ENCODE measurements at regions not wholly inside any gene's neighbourhood (a gene's known extent, or its start where the extent isn't known, plus 50 kb on each side); places are given as distances from the start of the nearest gene placed in this dataset.
A peak's percentile ranks its signal among the peaks of the same experiment; 100 is the strongest.

DNA sequence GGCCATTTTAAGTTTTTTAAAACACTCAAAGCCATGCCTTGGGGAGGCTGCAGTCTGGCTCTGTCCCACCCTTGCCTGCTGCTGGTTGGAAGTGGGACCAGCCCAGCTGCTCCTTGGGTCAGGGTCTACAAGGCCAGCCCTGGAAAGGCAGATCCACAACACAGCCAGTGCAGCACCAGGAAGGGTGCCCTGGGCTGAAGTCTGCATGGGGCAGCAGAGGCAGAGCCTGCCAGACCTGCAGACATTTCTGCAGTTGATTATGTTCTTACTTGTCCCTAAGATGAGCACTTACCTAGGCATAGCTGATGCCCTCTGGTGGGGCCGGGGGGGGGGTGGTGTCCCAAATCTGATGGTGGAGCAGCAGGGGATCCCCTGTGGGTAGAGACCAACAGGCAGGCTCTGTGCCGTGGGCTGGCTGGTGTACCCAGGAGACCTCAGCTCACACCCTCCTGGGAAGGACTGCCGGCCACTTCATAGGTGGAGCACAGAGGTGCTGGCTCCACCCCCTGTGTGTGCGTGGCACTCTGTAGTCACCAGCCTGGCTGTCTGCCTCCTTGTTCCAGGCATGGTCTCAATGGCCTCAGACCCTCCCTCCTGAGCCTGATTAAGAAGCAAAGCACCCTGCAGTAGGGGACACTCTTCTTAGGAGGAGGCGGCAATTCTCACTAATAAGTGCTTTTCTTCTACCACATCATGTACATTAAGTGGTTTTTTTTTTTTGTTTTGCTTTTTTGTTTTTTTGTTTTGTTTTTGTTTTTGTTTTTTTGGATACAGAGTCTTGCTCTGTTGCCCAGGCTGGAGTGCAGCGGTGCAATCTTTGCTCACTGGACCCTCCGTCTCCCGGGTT, 97.4 kb upstream of the KLF13 start:
- Histone ChIP-seq H3K27ac (ENCODE audit: low read length) (no peak overlapping the region), H3K9me3 (ENCODE audit: control insufficient read depth, low read depth, low read length) (no peaks in the 10 kb centered on the region), H3K36me3 (ENCODE audit: control insufficient read depth, insufficient read depth, low read length) (no peaks in the 10 kb centered on the region), H3K4me3 (ENCODE audit: low read length) (no peak overlapping the region), H3K4me1 (ENCODE audit: control insufficient read depth, insufficient read depth, low read length) (no peaks in the 10 kb centered on the region), H3K27me3 (ENCODE audit: control insufficient read depth, insufficient read depth, low read length) (no peaks in the 10 kb centered on the region)
- WGBS (ENCODE audit: insufficient coverage, low lambda C conversion rate) = 100% methylated on average over 2 of the region's 8 CpGs
- peak; percentile 71 to 82 for DNase-seq

- no peak for DNase-seq
- Histone ChIP-seq H3K9me3 (ENCODE audit: control insufficient read depth, low read depth, low read length) (no peaks in the 10 kb centered on the region), H3K4me1 (ENCODE audit: control insufficient read depth, insufficient read depth, low read length) (peaks cover 5% of the 10 kb centered on the region), H3K27me3 (ENCODE audit: control insufficient read depth, insufficient read depth, low read length) (no peaks in the 10 kb centered on the region), H3K4me3 (ENCODE audit: low read length) (no peak overlapping the region), H3K27ac (ENCODE audit: low read length) (no peak overlapping the region), H3K36me3 (ENCODE audit: control insufficient read depth, insufficient read depth, low read length) (no peaks in the 10 kb centered on the region)
- WGBS (ENCODE audit: insufficient coverage, low lambda C conversion rate) = no CpG with 5 or more reads among the region's 6 CpGs
Observed at GRCh38 chr15:31230630-31231485, 95.8 kb upstream of the KLF13 start.

GRCh38 chr15:31234815-31235214, 91.8 kb upstream of the KLF13 start:
- H3K36me3 ChIP-seq (ENCODE audit: control insufficient read depth, insufficient read depth, low read length) = no peaks in the 10 kb centered on the region
- H3K4me1 ChIP-seq (ENCODE audit: control insufficient read depth, insufficient read depth, low read length) = peaks cover 20% of the 10 kb centered on the region
- DNase-seq = no peak
- no peak overlapping the region for H3K27ac ChIP-seq (ENCODE audit: low read length)
- no CpG with 5 or more reads among the region's 5 CpGs for WGBS (ENCODE audit: insufficient coverage, low lambda C conversion rate)
- no peaks in the 10 kb centered on the region for H3K9me3 ChIP-seq (ENCODE audit: control insufficient read depth, low read depth, low read length)
- H3K4me3 ChIP-seq (ENCODE audit: low read length) = no peak overlapping the region
- no peaks in the 10 kb centered on the region for H3K27me3 ChIP-seq (ENCODE audit: control insufficient read depth, insufficient read depth, low read length)

DNA sequence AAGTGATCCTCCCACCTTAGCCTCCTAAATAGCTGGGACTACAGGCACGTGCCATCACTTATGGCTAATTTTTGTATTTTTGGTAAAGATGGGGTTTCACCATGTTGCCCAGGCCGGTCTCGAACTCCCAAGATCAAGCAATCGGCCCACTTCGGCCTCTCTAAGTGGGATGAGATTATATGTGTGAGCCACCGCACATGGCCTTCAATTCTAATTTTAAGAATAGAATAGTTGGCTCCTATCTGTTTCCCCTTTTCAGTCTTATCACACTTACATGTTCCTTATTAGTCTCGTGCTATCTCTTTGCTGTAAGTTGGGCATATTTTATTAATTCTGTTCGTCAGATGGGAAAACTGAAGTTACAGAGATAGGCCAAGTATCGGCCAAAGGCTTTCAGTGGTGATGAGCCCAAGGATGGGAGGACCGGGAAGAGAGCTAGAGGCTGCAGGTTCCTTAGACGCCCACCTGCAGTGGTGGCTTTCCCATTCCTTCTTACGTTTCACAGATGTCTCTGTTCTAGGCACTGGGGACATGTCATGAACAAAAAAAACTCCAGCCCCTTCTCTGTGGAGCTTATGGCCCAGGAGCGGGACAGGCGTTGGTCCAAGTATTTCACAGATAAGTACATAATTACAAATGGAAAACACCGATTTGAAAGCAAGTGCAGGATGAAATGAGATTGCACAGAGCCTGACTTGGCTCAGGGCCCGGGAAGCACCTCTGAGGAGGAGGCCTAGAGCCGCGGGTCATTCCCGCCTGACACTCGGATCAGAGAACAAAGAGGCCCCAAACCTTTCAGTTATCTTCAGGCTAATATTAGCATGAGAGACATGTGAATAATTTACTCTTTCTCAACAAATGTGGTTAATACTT, 91.1 kb upstream of the KLF13 start:
- Histone ChIP-seq H3K36me3 (ENCODE audit: control insufficient read depth, insufficient read depth, low read length) (no peaks in the 10 kb centered on the region), H3K27me3 (ENCODE audit: control insufficient read depth, insufficient read depth, low read length) (no peaks in the 10 kb centered on the region), H3K4me1 (ENCODE audit: control insufficient read depth, insufficient read depth, low read length) (peaks cover 20% of the 10 kb centered on the region), H3K9me3 (ENCODE audit: control insufficient read depth, low read depth, low read length) (no peaks in the 10 kb centered on the region), H3K4me3 (ENCODE audit: low read length) (no peak overlapping the region), H3K27ac (ENCODE audit: low read length) (peak overlapping the region; percentile 90)
- peak; percentile 87 to 93 for DNase-seq
- WGBS (ENCODE audit: insufficient coverage, low lambda C conversion rate) = 40% methylated on average over 1 of the region's 20 CpGs

DNA sequence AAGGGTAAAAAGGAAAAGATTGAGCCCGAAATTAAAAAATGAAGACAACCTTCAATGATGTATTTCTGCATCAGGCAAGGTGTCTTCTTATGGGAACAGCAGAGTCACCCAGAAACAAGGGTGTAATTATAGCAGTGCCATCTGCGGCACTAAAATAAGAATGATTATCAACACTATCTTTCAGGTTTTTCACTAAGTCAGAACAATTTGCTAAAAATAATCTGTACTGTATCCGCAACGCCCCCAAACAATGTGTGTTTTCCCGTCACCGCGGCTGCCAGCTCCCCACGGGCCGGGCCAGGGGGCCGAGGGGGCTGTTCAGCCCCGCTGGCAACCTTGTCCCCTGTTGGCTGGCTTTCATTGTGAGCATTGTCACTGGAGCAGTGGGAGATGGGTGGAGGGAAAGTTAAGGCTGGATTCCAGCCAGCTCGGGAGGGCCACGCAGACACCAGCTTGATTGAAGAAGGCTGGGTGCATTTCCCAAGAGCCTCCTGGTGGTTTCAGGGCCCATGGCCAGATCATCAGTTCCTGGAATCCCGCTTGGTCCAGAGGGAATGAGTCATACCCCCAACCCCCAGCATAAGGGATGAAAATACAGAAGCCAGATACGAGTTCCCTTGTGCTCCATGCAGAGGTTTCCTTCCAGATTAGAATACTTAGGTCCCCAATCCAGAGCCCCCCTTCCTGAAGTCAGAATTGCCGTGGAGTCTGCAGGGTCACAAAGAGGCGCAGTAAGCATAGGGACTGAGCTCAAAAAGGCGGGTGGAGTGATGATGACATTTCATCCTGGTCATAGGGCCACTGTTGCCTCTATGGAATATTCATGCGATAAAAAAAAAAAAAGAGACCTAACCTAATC, 90.2 kb upstream of the KLF13 start:
- no CpG with 5 or more reads among the region's 19 CpGs for WGBS (ENCODE audit: insufficient coverage, low lambda C conversion rate)
- no peaks in the 10 kb centered on the region for H3K27me3 ChIP-seq (ENCODE audit: control insufficient read depth, insufficient read depth, low read length)
- no peak overlapping the region for H3K4me3 ChIP-seq (ENCODE audit: low read length)
- peak; percentile 77 to 86 for DNase-seq
- H3K9me3 ChIP-seq (ENCODE audit: control insufficient read depth, low read depth, low read length) = no peaks in the 10 kb centered on the region
- peak overlapping the region; percentile 90 for H3K27ac ChIP-seq (ENCODE audit: low read length)
- H3K4me1 ChIP-seq (ENCODE audit: control insufficient read depth, insufficient read depth, low read length) = peaks cover 20% of the 10 kb centered on the region
- no peaks in the 10 kb centered on the region for H3K36me3 ChIP-seq (ENCODE audit: control insufficient read depth, insufficient read depth, low read length)

GRCh38 chr15:31237043-31237324, 89.7 kb upstream of the KLF13 start:
- Histone ChIP-seq H3K4me1 (ENCODE audit: control insufficient read depth, insufficient read depth, low read length) (peaks cover 20% of the 10 kb centered on the region), H3K27ac (ENCODE audit: low read length) (peak overlapping the region; percentile 90), H3K9me3 (ENCODE audit: control insufficient read depth, low read depth, low read length) (no peaks in the 10 kb centered on the region), H3K4me3 (ENCODE audit: low read length) (no peak overlapping the region), H3K36me3 (ENCODE audit: control insufficient read depth, insufficient read depth, low read length) (no peaks in the 10 kb centered on the region), H3K27me3 (ENCODE audit: control insufficient read depth, insufficient read depth, low read length) (no peaks in the 10 kb centered on the region)
- DNase-seq = no peak
- WGBS (ENCODE audit: insufficient coverage, low lambda C conversion rate) = no CpG with 5 or more reads among the region's 3 CpGs

DNA sequence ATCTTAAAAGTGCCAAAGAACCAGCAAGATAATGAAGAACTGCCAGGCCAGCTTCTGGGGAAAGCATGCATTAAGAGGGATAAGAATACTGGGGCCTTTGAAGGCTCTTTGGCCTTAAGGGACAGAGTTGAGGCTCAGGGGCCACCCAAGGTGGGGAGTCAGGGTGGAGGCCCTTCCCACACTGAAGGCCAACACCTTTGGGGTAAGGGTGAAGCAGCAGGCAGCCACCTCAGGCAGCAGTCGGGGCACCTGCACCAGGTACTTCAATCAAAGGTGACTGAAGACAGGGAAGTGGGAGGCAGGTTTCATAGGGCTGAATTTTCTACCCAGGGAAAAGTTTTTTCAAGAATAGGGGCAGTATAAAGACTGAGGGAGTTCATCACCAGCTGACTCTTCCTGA, 87.7 kb upstream of the KLF13 start:
- no peak for DNase-seq
- H3K27me3 ChIP-seq (ENCODE audit: control insufficient read depth, insufficient read depth, low read length) = no peaks in the 10 kb centered on the region
- no peak overlapping the region for H3K4me3 ChIP-seq (ENCODE audit: low read length)
- H3K9me3 ChIP-seq (ENCODE audit: control insufficient read depth, low read depth, low read length) = no peaks in the 10 kb centered on the region
- no CpG with 5 or more reads among the region's 1 CpG for WGBS (ENCODE audit: insufficient coverage, low lambda C conversion rate)
- no peaks in the 10 kb centered on the region for H3K36me3 ChIP-seq (ENCODE audit: control insufficient read depth, insufficient read depth, low read length)
- H3K4me1 ChIP-seq (ENCODE audit: control insufficient read depth, insufficient read depth, low read length) = peaks cover 20% of the 10 kb centered on the region
- no peak overlapping the region for H3K27ac ChIP-seq (ENCODE audit: low read length)

GRCh38 chr15:31239409-31239808, 87.2 kb upstream of the KLF13 start:
- H3K27me3 ChIP-seq (ENCODE audit: control insufficient read depth, insufficient read depth, low read length) = no peaks in the 10 kb centered on the region

GRCh38 chr15:31241888-31242522, 84.6 kb upstream of the KLF13 start:
- peaks cover 4% of the 10 kb centered on the region for H3K4me1 ChIP-seq (ENCODE audit: control insufficient read depth, insufficient read depth, low read length)
- H3K27me3 ChIP-seq (ENCODE audit: control insufficient read depth, insufficient read depth, low read length) = no peaks in the 10 kb centered on the region
- no peak for DNase-seq
- no peak overlapping the region for H3K27ac ChIP-seq (ENCODE audit: low read length)
- WGBS (ENCODE audit: insufficient coverage, low lambda C conversion rate) = no CpG with 5 or more reads among the region's 8 CpGs
- no peaks in the 10 kb centered on the region for H3K36me3 ChIP-seq (ENCODE audit: control insufficient read depth, insufficient read depth, low read length)
- no peak overlapping the region for H3K4me3 ChIP-seq (ENCODE audit: low read length)
- H3K9me3 ChIP-seq (ENCODE audit: control insufficient read depth, low read depth, low read length) = no peaks in the 10 kb centered on the region

More at GRCh38 chr15:31239409-31239808, 87.2 kb upstream of the KLF13 start:
- no peaks in the 10 kb centered on the region for H3K9me3 ChIP-seq (ENCODE audit: control insufficient read depth, low read depth, low read length)
- no peak overlapping the region for H3K27ac ChIP-seq (ENCODE audit: low read length)
- H3K36me3 ChIP-seq (ENCODE audit: control insufficient read depth, insufficient read depth, low read length) = no peaks in the 10 kb centered on the region
- no peak for DNase-seq
- no peak overlapping the region for H3K4me3 ChIP-seq (ENCODE audit: low read length)
- no CpG with 5 or more reads among the region's 4 CpGs for WGBS (ENCODE audit: insufficient coverage, low lambda C conversion rate)
- H3K4me1 ChIP-seq (ENCODE audit: control insufficient read depth, insufficient read depth, low read length) = peaks cover 20% of the 10 kb centered on the region

Measured in large intestine (tissue), 3 donors.